SK-N-MC (cell line): ENCODE measurements at regions not wholly inside any gene's neighbourhood (a gene's known extent, or its start where the extent isn't known, plus 50 kb on each side); places are given as distances from the start of the nearest gene placed in this dataset.

Source experiments
- EZH2 ChIP-seq: fragments of 200-600 bp; sonication (generic); IDR thresholded peaks from one replicate; pipeline ENCODE4 v1.6.1; 2017; ENCODE audit warnings: antibody characterized with exemption
- POLR2AphosphoS5 ChIP-seq: IDR thresholded peaks from 2 replicates; pipeline ENCODE4 v1.6.1; 2012; ENCODE audit warnings: mild to moderate bottlenecking, low read depth, low read length, borderline replicate concordance

- TF ChIP-seq POLR2AphosphoS5 (no peak), EZH2 (no peak)
Measured at GRCh38 chr20:3350422-3350821, 57.0 kb downstream of the DNAAF9 start.
